ENCODE measurements at regions not wholly inside any gene's neighbourhood (a gene's known extent, or its start where the extent isn't known, plus 50 kb on each side); places are given as distances from the start of the nearest gene placed in this dataset.

DNA sequence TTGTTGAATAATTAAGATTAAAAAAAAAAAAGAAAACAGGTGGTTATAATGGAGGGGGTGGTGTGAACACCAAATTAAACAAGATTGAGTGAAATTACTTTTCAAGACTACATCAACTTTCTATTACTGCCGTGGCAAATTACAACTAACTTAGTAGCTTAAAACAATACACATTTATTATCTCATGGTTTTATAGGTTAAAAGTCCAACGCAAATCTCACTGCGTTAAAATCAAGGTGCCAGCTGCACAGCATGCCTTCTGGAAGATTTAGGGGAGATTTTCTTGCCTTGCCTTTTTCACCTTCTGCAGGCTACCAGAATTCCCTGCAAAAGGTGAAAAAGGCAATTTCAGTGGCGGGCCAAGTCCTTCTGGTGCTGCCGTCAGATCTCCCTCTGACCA lies 58.5 kb downstream of the ATXN3L start:
- TF ChIP-seq, protein P1, sequence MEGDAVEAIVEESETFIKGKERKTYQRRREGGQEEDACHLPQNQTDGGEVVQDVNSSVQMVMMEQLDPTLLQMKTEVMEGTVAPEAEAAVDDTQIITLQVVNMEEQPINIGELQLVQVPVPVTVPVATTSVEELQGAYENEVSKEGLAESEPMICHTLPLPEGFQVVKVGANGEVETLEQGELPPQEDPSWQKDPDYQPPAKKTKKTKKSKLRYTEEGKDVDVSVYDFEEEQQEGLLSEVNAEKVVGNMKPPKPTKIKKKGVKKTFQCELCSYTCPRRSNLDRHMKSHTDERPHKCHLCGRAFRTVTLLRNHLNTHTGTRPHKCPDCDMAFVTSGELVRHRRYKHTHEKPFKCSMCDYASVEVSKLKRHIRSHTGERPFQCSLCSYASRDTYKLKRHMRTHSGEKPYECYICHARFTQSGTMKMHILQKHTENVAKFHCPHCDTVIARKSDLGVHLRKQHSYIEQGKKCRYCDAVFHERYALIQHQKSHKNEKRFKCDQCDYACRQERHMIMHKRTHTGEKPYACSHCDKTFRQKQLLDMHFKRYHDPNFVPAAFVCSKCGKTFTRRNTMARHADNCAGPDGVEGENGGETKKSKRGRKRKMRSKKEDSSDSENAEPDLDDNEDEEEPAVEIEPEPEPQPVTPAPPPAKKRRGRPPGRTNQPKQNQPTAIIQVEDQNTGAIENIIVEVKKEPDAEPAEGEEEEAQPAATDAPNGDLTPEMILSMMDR (IDR thresholded peaks at IDR 0.05), result no peak
- no peak for TF ChIP-seq EZH2 (IDR thresholded peaks at IDR 0.05; ENCODE audit: borderline replicate concordance, insufficient read depth, low read depth, low read length, poor library complexity, severe bottlenecking)

Measured in B cell (primary cell).